Endothelial cell (in vitro differentiated cells): ENCODE measurements at regions not wholly inside any gene's neighbourhood (a gene's known extent, or its start where the extent isn't known, plus 50 kb on each side); places are given as distances from the start of the nearest gene placed in this dataset.

Source experiments
- DNase-seq: peaks from one replicate; pipeline ENCODE4 v3.0.0; 2021; ENCODE audit warnings: low spot score
- H3K27ac Mint-ChIP-seq: one replicate; pipeline ENCODE4 v1.8.0; 2021; ENCODE audit warnings: mixed read lengths, inconsistent platforms; ENCODE audit not compliant: unreplicated experiment
- H3K27me3 Mint-ChIP-seq: one replicate; pipeline ENCODE4 v1.8.0; 2021; ENCODE audit warnings: mild to moderate bottlenecking, moderate library complexity, mixed read lengths, inconsistent platforms; ENCODE audit not compliant: unreplicated experiment
- H3K36me3 Mint-ChIP-seq: one replicate; pipeline ENCODE4 v1.8.0; 2021; ENCODE audit warnings: mild to moderate bottlenecking, low read depth, mixed read lengths, inconsistent platforms; ENCODE audit not compliant: unreplicated experiment
- H3K4me1 Mint-ChIP-seq: one replicate; pipeline ENCODE4 v1.8.0; 2021; ENCODE audit warnings: mild to moderate bottlenecking, mixed read lengths, inconsistent platforms; ENCODE audit not compliant: unreplicated experiment
- H3K4me3 Mint-ChIP-seq: one replicate; pipeline ENCODE4 v1.8.0; 2021; ENCODE audit warnings: mild to moderate bottlenecking, mixed read lengths, inconsistent platforms; ENCODE audit not compliant: unreplicated experiment
- H3K9me3 Mint-ChIP-seq: one replicate; pipeline ENCODE4 v1.8.0; 2021; ENCODE audit warnings: mixed read lengths, inconsistent platforms; ENCODE audit not compliant: unreplicated experiment
- CTCF ChIP-seq: fragments of 200-600 bp; sonication (generic); IDR thresholded peaks from one replicate; pipeline ENCODE4 v1.5.0; 2021; ENCODE audit warnings: antibody characterized with exemption; ENCODE audit not compliant: unreplicated experiment

- Mint-ChIP-seq H3K4me1 (no peaks in the 10 kb centered on the region), H3K36me3 (no peaks in the 10 kb centered on the region), H3K4me3 (no peak overlapping the region), H3K9me3 (no peaks in the 10 kb centered on the region), H3K27me3 (no peaks in the 10 kb centered on the region), H3K27ac (no peak overlapping the region)
- TF ChIP-seq CTCF = no peak
- no peak for DNase-seq
Measured at GRCh38 chr15:95973566-95974256, 356.8 kb upstream of the NR2F2 start.

- Mint-ChIP-seq H3K27me3 (no peaks in the 10 kb centered on the region), H3K4me1 (no peaks in the 10 kb centered on the region), H3K4me3 (no peak overlapping the region), H3K9me3 (no peaks in the 10 kb centered on the region), H3K27ac (no peak overlapping the region), H3K36me3 (no peaks in the 10 kb centered on the region)
- TF ChIP-seq CTCF = no peak
- no peak for DNase-seq
Measured at GRCh38 chr15:95975212-95975611, 355.3 kb upstream of the NR2F2 start.

DNA sequence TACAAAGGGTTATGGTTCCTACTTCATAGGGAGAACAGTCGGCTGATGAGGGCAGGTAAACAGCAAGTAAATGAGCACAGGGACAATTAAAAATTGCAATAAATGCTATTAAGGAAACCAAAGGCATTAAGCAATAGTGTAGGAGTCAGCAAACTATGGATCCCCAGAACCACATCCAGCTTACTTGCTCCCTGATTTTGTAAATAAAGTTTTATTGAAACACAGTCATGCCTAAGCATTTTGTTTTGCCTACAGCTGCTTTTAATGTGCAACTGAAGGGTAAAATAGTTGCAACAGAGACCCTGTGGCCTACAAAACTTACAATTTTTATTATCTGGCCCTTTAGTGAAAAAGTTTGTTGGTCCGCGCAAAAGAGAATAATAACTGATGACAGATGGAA, 351.2 kb upstream of the NR2F2 start:
- TF ChIP-seq CTCF = no peak
- H3K27me3 Mint-ChIP-seq = no peaks in the 10 kb centered on the region
- no peaks in the 10 kb centered on the region for H3K36me3 Mint-ChIP-seq
- no peaks in the 10 kb centered on the region for H3K4me1 Mint-ChIP-seq
- H3K4me3 Mint-ChIP-seq = no peak overlapping the region
- no peak for DNase-seq
- no peaks in the 10 kb centered on the region for H3K9me3 Mint-ChIP-seq
- H3K27ac Mint-ChIP-seq = no peak overlapping the region

GRCh38 chr15:95981209-95981608, 349.3 kb upstream of the NR2F2 start:
- no peak for TF ChIP-seq CTCF
- no peak overlapping the region for H3K27ac Mint-ChIP-seq
- H3K4me1 Mint-ChIP-seq = no peaks in the 10 kb centered on the region
- no peak for DNase-seq
- no peaks in the 10 kb centered on the region for H3K9me3 Mint-ChIP-seq
- no peak overlapping the region for H3K4me3 Mint-ChIP-seq
- H3K36me3 Mint-ChIP-seq = no peaks in the 10 kb centered on the region
- no peaks in the 10 kb centered on the region for H3K27me3 Mint-ChIP-seq

GRCh38 chr15:95987299-95987698, 343.2 kb upstream of the NR2F2 start:
- no peak for DNase-seq
- H3K27me3 Mint-ChIP-seq = no peaks in the 10 kb centered on the region
- no peaks in the 10 kb centered on the region for H3K36me3 Mint-ChIP-seq
- no peak overlapping the region for H3K4me3 Mint-ChIP-seq
- H3K4me1 Mint-ChIP-seq = no peaks in the 10 kb centered on the region
- no peaks in the 10 kb centered on the region for H3K9me3 Mint-ChIP-seq
- H3K27ac Mint-ChIP-seq = no peak overlapping the region
- no peak for TF ChIP-seq CTCF
